ENCODE measurements at regions not wholly inside any gene's neighbourhood (a gene's known extent, or its start where the extent isn't known, plus 50 kb on each side); places are given as distances from the start of the nearest gene placed in this dataset.
"Not testable (repeated sequence)": the region's sequence is repeated elsewhere in the genome, so short reads cannot be mapped to it uniquely, and the experiment has no call there.

DNA sequence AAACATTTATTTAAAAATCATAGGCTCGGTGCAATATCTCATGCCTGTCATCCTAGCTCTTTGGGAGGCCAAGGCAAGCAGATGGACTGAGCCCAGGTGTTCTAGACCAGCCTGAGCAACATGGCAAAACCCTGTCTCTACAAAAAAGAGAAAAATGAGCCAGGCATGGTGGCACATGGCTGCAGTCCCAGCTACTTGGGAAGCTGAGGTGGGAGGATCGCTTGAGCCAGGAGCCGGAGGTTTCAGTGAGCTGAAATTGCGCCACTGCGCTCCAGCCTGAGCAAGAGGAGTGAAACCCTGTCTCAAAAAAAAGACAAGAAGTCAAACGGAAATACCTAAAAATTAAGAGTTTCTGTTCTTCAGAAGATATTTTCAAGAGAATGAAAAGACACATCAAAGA lies 122.3 kb downstream of the RSL24D1 start:
- H3K4me1 Mint-ChIP-seq, result peaks cover 0 to 3% of the 10 kb centered on the region in 2 donors
- H3K4me3 Mint-ChIP-seq, result no peak overlapping the region
- H3K9me3 Mint-ChIP-seq, result peaks cover 15 to 20% of the 10 kb centered on the region in 2 donors
- ATAC-seq (replicated peaks) (no peak), DNase-seq (no peak)
- H3K27ac Mint-ChIP-seq, result no peak overlapping the region
- no peaks in the 10 kb centered on the region for H3K27me3 Mint-ChIP-seq
- peaks cover 0 to 4% of the 10 kb centered on the region in 2 donors for H3K36me3 Mint-ChIP-seq

DNA sequence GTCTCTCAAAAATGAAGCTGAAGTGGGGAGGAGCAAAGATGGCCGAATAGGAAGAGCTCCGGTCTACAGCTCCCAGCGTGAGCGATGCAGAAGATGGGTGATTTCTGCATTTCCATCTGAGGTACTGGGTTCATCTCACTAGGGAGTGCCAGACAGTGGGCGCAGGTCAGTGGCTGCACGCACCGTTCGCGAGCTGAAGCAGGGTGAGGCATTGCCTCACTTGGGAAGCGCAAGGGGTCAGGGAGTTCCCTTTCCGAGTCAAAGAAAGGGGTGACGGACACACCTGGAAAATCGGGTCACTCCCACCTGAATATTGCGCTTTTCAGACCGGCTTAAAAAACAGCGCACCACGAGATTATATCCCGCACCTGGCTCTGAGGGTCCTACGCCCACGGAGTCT lies 132.8 kb downstream of the RSL24D1 start:
- not testable (repeated sequence) for DNase-seq; H3K36me3 Mint-ChIP-seq; H3K4me1 Mint-ChIP-seq; H3K4me3 Mint-ChIP-seq; H3K27ac Mint-ChIP-seq; H3K27me3 Mint-ChIP-seq; ATAC-seq (replicated peaks)
- peaks cover 8 to 13% of the 10 kb centered on the region in 2 donors for H3K9me3 Mint-ChIP-seq

DNA sequence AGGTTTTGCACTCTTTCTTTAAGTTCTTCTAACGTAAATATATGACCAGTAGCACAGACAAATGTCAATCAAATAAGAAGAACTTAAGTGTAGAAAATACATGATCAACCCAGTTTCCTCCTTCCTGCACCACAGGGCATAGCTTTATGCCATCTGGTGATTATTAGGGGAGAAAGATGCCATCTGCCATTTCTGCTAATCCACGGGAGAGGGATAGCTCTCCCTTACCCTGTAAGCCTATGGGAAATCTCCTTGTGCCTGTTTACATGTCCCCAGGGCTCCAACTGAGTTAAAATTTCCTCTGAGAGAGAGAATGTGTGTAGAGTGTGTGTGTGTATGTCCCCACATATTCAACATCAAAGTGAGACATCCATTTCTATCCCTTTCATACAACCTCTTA lies 135.9 kb downstream of the RSL24D1 start:
- ATAC-seq (replicated peaks) (no peak), DNase-seq (no peak)
- Mint-ChIP-seq H3K27ac (no peak overlapping the region), H3K4me1 (no peaks in the 10 kb centered on the region), H3K4me3 (no peak overlapping the region), H3K9me3 (peaks cover 8 to 14% of the 10 kb centered on the region in 2 donors), H3K27me3 (no peaks in the 10 kb centered on the region), H3K36me3 (peaks cover 3 to 7% of the 10 kb centered on the region in 2 donors)

DNA sequence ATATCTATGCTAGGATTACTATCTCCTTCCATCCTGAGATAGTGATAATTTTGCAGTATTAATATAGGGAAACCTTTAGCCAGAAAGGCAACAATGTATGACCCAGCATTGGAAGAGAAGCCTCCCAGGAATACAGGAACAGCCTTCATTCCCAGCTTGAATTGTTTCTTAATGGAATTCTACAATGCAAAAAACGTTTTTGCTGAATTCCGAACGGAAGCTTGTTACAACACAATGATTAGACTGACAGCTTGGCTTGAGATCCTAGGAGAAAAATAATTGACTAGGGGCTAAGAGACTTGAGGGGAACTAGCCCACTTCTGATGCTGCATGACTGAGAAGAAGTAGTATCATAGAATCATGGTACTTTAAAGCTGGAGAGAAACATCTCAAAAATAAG lies 140.2 kb downstream of the RSL24D1 start:
- H3K27ac Mint-ChIP-seq, result no peak overlapping the region
- no peak overlapping the region for H3K4me3 Mint-ChIP-seq
- no peaks in the 10 kb centered on the region for H3K27me3 Mint-ChIP-seq
- DNase-seq (no peak), ATAC-seq (replicated peaks) (no peak)
- no peaks in the 10 kb centered on the region for H3K36me3 Mint-ChIP-seq
- H3K9me3 Mint-ChIP-seq, result peaks cover 0 to 2% of the 10 kb centered on the region in 2 donors
- H3K4me1 Mint-ChIP-seq, result no peaks in the 10 kb centered on the region

DNA sequence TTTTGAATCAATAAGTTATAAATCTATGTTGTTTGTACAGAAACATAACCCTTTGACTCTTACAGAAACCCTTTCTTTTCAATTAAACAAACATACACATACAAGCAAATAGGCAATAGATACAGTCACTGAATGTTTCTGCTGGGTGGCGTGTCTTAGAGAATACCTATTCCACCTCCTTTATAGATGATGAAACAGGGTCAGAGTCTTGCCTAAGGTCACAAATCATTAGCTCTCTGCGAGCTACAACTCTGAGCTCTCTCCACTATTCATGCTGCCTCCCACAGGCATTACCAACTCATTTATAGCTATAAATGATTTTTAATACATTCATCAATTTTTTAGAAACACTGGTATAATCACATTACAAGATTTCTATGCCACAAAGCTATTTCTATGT lies 152.6 kb downstream of the RSL24D1 start:
- no peaks in the 10 kb centered on the region for H3K9me3 Mint-ChIP-seq
- H3K27ac Mint-ChIP-seq, result no peak overlapping the region
- H3K4me1 Mint-ChIP-seq, result no peaks in the 10 kb centered on the region
- no peaks in the 10 kb centered on the region for H3K36me3 Mint-ChIP-seq
- peaks cover 7 to 10% of the 10 kb centered on the region in 2 donors for H3K27me3 Mint-ChIP-seq
- no peak for ATAC-seq (replicated peaks)
- H3K4me3 Mint-ChIP-seq, result no peak overlapping the region
- no peak for DNase-seq

DNA sequence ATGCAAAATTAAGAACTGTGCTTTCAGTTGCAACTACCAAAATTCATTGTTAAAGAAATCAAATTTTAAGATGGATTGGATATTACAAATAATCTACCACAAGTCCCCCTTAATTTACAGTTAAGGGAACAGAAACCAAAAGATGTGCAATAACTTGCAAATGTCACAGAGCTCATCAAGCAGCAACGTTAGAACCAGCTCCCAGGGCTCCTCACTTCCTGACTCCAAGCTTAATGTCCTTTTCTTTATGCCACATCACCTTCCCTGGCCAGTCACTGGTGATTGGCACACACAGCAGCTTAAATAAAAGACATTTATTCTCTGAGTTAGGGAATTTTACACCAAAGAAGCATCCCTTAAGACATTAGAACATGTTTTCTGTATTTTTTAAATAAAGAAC lies 159.7 kb downstream of the RSL24D1 start:
- DNase-seq, result no peak
- no peaks in the 10 kb centered on the region for H3K4me1 Mint-ChIP-seq
- H3K9me3 Mint-ChIP-seq, result no peaks in the 10 kb centered on the region
- no peaks in the 10 kb centered on the region for H3K36me3 Mint-ChIP-seq
- ATAC-seq (replicated peaks), result no peak
- H3K27me3 Mint-ChIP-seq, result no peaks in the 10 kb centered on the region
- no peak overlapping the region for H3K4me3 Mint-ChIP-seq
- no peak overlapping the region for H3K27ac Mint-ChIP-seq

DNA sequence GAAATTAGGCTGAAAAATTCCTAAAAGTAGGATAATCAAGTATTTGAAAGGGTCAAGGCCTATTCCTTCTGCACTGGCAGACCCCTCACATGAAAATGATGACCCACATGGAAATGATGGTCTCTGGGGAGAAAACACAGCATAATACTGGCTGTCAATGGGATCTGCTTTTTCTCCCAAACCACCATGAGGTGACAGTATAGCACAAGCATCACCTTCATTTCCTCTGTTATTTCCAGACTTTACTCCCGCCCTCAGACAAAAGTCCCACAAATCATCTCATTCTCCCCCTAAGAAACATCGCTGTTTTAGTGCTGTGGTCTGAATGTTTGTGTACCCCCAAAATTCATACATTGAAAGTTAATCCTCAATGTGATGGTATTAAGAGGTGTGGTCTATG lies 161.0 kb downstream of the RSL24D1 start:
- H3K4me1 Mint-ChIP-seq, result no peaks in the 10 kb centered on the region
- DNase-seq, result no peak
- H3K9me3 Mint-ChIP-seq, result no peaks in the 10 kb centered on the region
- no peak overlapping the region for H3K27ac Mint-ChIP-seq
- no peak for ATAC-seq (replicated peaks)
- H3K36me3 Mint-ChIP-seq, result no peaks in the 10 kb centered on the region
- no peaks in the 10 kb centered on the region for H3K27me3 Mint-ChIP-seq
- no peak overlapping the region for H3K4me3 Mint-ChIP-seq

DNA sequence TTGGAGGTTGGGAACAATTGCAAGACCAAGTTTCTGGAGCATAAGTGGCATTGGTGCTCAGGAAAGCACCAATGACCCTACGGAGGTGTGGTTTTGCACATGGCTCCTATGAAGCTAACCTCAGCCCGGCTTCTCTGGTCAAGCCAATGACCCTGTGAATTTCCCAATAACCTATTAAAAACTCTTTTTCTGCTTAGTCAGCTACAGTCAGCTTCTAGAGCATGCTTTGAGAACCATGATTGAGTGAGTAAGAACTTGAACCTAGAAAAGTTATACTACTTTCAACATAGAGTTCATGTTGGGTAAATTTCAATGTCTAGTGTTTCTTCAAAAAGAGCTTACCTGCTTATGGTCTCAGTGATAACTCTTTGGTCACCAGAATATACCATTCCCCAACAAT lies 163.2 kb downstream of the RSL24D1 start:
- Mint-ChIP-seq H3K4me1 (no peaks in the 10 kb centered on the region), H3K9me3 (no peaks in the 10 kb centered on the region), H3K36me3 (no peaks in the 10 kb centered on the region), H3K27me3 (peaks cover 0 to 6% of the 10 kb centered on the region in 2 donors), H3K4me3 (no peak overlapping the region), H3K27ac (no peak overlapping the region)
- no peak for ATAC-seq (replicated peaks)
- DNase-seq, result no peak

DNA sequence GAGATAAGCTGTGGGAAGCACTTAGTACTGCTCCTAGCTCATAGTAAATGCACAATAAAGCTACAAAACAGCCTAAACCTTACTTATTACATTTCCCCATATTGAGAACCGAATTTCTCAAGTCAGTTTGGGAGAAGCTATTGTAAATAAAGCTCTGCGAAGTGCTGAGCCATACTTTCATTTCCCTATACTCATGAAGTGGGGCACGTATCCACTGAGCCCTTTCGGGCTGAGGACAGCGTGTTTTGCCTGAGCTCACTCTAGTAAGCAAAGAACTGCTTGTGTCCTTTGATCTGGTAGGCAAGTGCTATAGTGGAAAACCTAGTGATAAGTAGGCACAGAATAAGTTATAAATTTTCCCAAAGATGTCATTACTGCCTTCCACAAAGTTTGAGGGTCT lies 165.0 kb downstream of the RSL24D1 start:
- ATAC-seq (replicated peaks), result no peak
- no peaks in the 10 kb centered on the region for H3K9me3 Mint-ChIP-seq
- no peak overlapping the region for H3K4me3 Mint-ChIP-seq
- peaks cover 0 to 8% of the 10 kb centered on the region in 2 donors for H3K27me3 Mint-ChIP-seq
- no peak overlapping the region for H3K27ac Mint-ChIP-seq
- H3K36me3 Mint-ChIP-seq, result no peaks in the 10 kb centered on the region
- no peak for DNase-seq
- no peaks in the 10 kb centered on the region for H3K4me1 Mint-ChIP-seq

DNA sequence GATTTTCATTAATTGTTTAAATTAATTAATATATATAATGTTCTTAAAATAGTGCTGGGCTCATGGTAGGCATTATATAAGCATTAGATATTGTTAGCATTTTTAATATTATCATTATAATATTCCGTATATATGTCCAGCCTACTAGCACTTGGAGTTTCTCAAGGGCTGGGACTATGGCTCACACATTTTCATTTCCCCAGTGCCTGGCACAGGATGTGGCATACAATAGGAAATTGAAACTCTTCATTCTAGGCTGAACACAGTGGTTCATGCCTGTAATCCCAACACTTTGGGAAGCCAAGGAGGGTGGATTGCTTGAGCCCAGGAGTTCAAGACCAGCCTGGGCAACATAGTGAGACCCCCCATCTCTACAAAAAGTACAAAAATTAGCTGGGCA lies 170.4 kb downstream of the RSL24D1 start:
- peaks cover 4 to 14% of the 10 kb centered on the region in 2 donors for H3K27me3 Mint-ChIP-seq
- no peak overlapping the region for H3K27ac Mint-ChIP-seq
- ATAC-seq (replicated peaks), result no peak
- DNase-seq, result no peak
- H3K9me3 Mint-ChIP-seq, result no peaks in the 10 kb centered on the region
- H3K36me3 Mint-ChIP-seq, result no peaks in the 10 kb centered on the region
- no peak overlapping the region for H3K4me3 Mint-ChIP-seq
- no peaks in the 10 kb centered on the region for H3K4me1 Mint-ChIP-seq

DNA sequence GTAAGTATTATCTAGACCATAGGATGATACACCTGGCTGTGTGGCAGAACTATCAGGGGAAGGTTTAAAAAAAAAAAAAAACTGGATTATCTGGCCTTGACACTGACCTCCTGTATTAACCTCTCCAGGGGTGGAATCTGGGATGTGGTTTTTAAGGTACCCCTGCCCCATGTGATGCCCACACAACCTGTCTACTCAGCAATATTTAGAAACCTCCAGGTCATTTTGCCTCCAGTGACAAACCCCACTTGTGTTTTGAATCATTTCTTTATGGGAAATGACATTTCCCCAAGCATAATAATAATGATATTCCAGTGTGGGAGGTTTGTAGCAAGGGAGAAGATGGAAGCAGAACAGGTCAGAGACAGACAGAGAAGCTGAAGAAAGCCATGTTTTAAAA lies 179.1 kb downstream of the RSL24D1 start:
- no peaks in the 10 kb centered on the region for H3K4me1 Mint-ChIP-seq
- ATAC-seq (replicated peaks), result no peak
- no peaks in the 10 kb centered on the region for H3K9me3 Mint-ChIP-seq
- no peak overlapping the region for H3K27ac Mint-ChIP-seq
- no peak overlapping the region for H3K4me3 Mint-ChIP-seq
- no peaks in the 10 kb centered on the region for H3K36me3 Mint-ChIP-seq
- no peaks in the 10 kb centered on the region for H3K27me3 Mint-ChIP-seq
- DNase-seq, result no peak

DNA sequence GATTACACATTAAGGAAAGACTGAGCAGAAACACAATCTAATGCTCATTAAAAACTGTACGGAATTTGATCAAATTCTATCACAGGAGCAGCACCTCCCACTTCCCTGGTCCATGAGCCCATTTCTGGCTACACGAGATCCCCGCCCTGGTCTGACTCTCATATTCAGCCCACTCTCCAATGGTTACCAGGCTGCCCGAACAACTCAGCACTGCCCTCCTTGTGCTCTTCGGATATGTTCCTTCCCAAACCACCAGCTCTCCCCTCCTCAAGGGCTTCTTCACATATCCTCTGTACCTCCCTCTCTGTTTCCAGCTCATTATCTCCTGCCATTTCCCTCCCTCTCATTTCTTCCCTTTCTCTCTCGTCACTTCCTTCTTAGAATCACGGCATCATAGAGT lies 180.5 kb downstream of the RSL24D1 start:
- H3K4me1 Mint-ChIP-seq, result no peaks in the 10 kb centered on the region
- ATAC-seq (replicated peaks) (no peak), DNase-seq (no peak)
- H3K9me3 Mint-ChIP-seq, result no peaks in the 10 kb centered on the region
- no peaks in the 10 kb centered on the region for H3K36me3 Mint-ChIP-seq
- no peaks in the 10 kb centered on the region for H3K27me3 Mint-ChIP-seq
- H3K27ac Mint-ChIP-seq, result no peak overlapping the region
- no peak overlapping the region for H3K4me3 Mint-ChIP-seq

DNA sequence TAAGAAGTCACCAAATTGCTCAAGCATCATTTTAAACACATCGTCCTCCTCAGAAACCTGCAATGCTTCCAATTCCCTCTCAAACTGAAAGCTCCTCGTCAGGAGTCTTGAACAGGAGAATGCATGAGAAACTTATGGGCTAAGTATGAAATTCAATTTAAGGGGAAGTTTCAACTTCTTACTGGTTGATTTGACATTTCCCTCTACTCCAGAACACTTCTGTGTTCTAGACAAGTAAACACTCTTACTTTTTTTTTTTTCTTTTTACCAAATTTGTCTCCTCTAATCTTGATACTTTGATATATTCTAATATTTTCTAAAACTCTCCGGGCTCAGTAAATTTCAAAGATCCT lies 181.7 kb downstream of the RSL24D1 start:
- DNase-seq, result no peak
- no peaks in the 10 kb centered on the region for H3K4me1 Mint-ChIP-seq
- no peak overlapping the region for H3K27ac Mint-ChIP-seq
- no peaks in the 10 kb centered on the region for H3K27me3 Mint-ChIP-seq
- no peaks in the 10 kb centered on the region for H3K36me3 Mint-ChIP-seq
- no peak overlapping the region for H3K4me3 Mint-ChIP-seq
- H3K9me3 Mint-ChIP-seq, result no peaks in the 10 kb centered on the region
- ATAC-seq (replicated peaks), result no peak

DNA sequence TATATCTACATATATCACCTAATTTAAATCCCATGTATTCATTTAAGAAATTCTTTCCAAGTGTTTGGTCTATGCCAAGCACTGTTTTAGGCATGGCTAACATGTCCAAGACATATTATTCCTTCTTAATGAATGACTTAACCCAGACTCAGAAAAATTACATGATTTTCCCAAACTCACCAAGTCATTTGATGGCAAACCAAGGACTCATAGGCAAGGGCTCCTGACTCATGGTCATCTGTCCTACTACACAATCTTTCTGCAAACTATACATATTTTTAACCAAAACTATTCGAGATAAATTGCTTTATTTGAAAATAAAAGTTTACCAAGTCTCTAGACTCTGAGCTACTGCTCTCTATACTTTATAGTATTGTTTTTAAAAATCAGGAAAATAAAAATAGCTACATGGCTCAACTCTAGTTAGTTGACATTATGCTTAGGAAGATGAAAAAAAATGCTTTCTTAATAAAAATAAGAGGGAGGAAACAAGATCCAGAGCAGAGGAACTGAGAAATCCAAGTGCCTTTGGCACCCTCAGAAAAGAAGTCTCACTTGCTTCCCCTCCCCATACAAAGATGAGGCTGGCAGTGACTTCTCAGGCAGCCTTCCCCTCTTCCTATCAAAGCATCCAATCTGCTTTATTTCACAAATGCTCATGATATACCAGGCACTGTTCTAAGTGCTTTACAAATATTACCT lies 182.2 kb downstream of the RSL24D1 start:
- no peaks in the 10 kb centered on the region for H3K9me3 Mint-ChIP-seq
- ATAC-seq (replicated peaks) (no peak), DNase-seq (no peak)
- H3K4me3 Mint-ChIP-seq, result no peak overlapping the region
- H3K27ac Mint-ChIP-seq, result no peak overlapping the region
- H3K27me3 Mint-ChIP-seq, result no peaks in the 10 kb centered on the region
- no peaks in the 10 kb centered on the region for H3K36me3 Mint-ChIP-seq
- no peaks in the 10 kb centered on the region for H3K4me1 Mint-ChIP-seq

DNA sequence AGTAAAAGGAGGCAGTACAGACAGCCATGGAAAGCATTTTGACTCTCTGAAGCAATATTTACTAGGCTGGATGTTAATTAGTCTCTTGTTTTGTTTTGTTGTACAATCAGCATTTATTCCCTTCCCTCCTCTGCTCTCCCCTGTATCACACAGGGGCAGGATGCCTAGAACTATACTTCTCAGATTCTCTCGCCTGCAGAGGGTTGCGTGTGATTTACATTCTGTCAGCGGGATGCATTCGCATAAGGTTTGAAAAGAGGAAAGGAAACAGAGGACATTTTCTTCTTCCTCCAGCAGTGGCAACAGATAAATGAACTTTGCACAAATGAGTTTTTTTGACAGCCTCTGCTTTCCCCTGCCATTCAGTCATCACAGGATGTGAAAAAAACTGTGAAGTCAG lies 188.3 kb downstream of the RSL24D1 start:
- Mint-ChIP-seq H3K9me3 (no peaks in the 10 kb centered on the region), H3K4me3 (no peak overlapping the region), H3K4me1 (no peaks in the 10 kb centered on the region), H3K27ac (no peak overlapping the region), H3K36me3 (no peaks in the 10 kb centered on the region), H3K27me3 (no peaks in the 10 kb centered on the region)
- ATAC-seq (replicated peaks) (peak in 1 of 2 donors; percentile 10), DNase-seq (no peak)

DNA sequence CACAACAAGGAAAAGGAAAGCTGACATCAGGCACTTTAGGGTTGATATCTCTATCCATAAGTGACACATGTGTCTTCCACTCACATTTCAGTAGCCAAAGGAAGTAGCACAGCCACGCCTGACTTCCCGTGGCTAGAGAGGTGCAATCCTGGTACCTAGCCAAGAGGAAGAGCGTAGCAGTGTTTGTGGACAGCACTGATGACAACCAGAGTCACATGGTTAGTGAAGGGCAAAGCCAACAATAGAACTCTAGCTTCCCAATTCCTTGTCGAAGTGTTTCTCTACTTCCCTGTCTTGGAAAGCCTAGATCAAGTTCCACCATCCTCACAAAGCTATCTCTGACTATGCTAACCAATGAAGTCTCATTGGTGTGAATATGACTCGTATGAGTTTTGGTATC lies 189.2 kb downstream of the RSL24D1 start:
- H3K36me3 Mint-ChIP-seq, result no peaks in the 10 kb centered on the region
- DNase-seq (no peak), ATAC-seq (replicated peaks) (no peak)
- no peak overlapping the region for H3K4me3 Mint-ChIP-seq
- no peaks in the 10 kb centered on the region for H3K9me3 Mint-ChIP-seq
- H3K27me3 Mint-ChIP-seq, result no peaks in the 10 kb centered on the region
- H3K4me1 Mint-ChIP-seq, result no peaks in the 10 kb centered on the region
- no peak overlapping the region for H3K27ac Mint-ChIP-seq

All from stimulated activated naive B cell treated with anti-CD40 and anti-IgM and Interleukin-4, amounts not matched to agents 10 μg/mL and 1 μg/mL and 100 μg/mL, for 72 hours (primary cell).